Naive thymus-derived CD8-positive, alpha-beta T cell (primary cell): ENCODE measurements at regions not wholly inside any gene's neighbourhood (a gene's known extent, or its start where the extent isn't known, plus 50 kb on each side); places are given as distances from the start of the nearest gene placed in this dataset.

Source experiments
- ATAC-seq, 2 donors: fragments of 150-1000 bp; cut with Tn5 transposase in 1 of 2; sonication (Bioruptor Pico), chemical (Tn5 transposase) in 1 of 2; 1 replicate in 1 of 2; 2 replicates in 1 of 2; pipeline ENCODE4 v1.10.0; 2021; ENCODE audit warnings: mild to moderate bottlenecking in 2 of 2, moderate library complexity in 2 of 2
- POLR2A ChIA-PET: fragments of 350-600 bp; sonication (Branson Sonifier 250); formaldehyde crosslinking; loops from one replicate; lab custom pipeline; 2021; ENCODE audit warnings: antibody characterized with exemption; lab: Charles Lee
- DNase-seq, 10 donors: peaks; one replicate each; pipeline versions ENCODE4 v3.0.0 to v3.0.0-alpha.2; 2020 to 2022
- H3K27ac Mint-ChIP-seq, 10 donors: one replicate each; pipeline ENCODE4 v1.8.0; 2020 to 2022; ENCODE audit warnings: mild to moderate bottlenecking in 10 of 10, mixed read lengths in 10 of 10, moderate library complexity in 4 of 10, inconsistent platforms in 1 of 10
- H3K27me3 Mint-ChIP-seq, 5 donors: one replicate each; pipeline ENCODE4 v1.8.0; 2021 to 2022; ENCODE audit warnings: mixed read lengths in 5 of 5
- H3K36me3 Mint-ChIP-seq, 3 donors: one replicate each; pipeline ENCODE4 v1.8.0; 2020 to 2022; ENCODE audit warnings: mixed read lengths in 3 of 3, mild to moderate bottlenecking in 2 of 3, inconsistent platforms in 1 of 3
- H3K4me1 Mint-ChIP-seq, 4 donors: one replicate each; pipeline ENCODE4 v1.8.0; 2021 to 2022; ENCODE audit warnings: mixed read lengths in 4 of 4
- H3K4me3 Mint-ChIP-seq, 10 donors: one replicate each; pipeline ENCODE4 v1.8.0; 2020 to 2022; ENCODE audit warnings: mild to moderate bottlenecking in 10 of 10, mixed read lengths in 10 of 10, moderate library complexity in 6 of 10, inconsistent platforms in 1 of 10
- H3K9me3 Mint-ChIP-seq, 9 donors: one replicate each; pipeline ENCODE4 v1.8.0; 2020 to 2022; ENCODE audit warnings: mixed read lengths in 9 of 9, mild to moderate bottlenecking in 3 of 9, inconsistent platforms in 1 of 9, moderate library complexity in 1 of 9

GRCh38 chr11:115916608-115917007 lies 412.4 kb upstream of the CADM1 start:
- peaks cover 0 to 2% (median 0%) of the 10 kb centered on the region in 9 donors for H3K9me3 Mint-ChIP-seq
- no peaks in the 10 kb centered on the region for H3K4me1 Mint-ChIP-seq
- peaks cover 0 to 6% (median 0%) of the 10 kb centered on the region in 5 donors for H3K27me3 Mint-ChIP-seq
- no peak overlapping the region for H3K27ac Mint-ChIP-seq
- DNase-seq, result no peak
- no peaks in the 10 kb centered on the region for H3K36me3 Mint-ChIP-seq
- POLR2A ChIA-PET, result no interaction called here
- no peak for ATAC-seq
- no peak overlapping the region for H3K4me3 Mint-ChIP-seq

GRCh38 chr11:115912484-115912945 lies 408.3 kb upstream of the CADM1 start:
- Mint-ChIP-seq H3K27me3 (peaks cover 0 to 6% (median 0%) of the 10 kb centered on the region in 5 donors), H3K4me3 (no peak overlapping the region), H3K9me3 (peaks cover 0 to 3% (median 0%) of the 10 kb centered on the region in 9 donors), H3K27ac (no peak overlapping the region), H3K4me1 (no peaks in the 10 kb centered on the region), H3K36me3 (no peaks in the 10 kb centered on the region)
- POLR2A ChIA-PET, result no interaction called here
- ATAC-seq (no peak), DNase-seq (no peak)

GRCh38 chr11:115911613-115912346 lies 407.6 kb upstream of the CADM1 start:
- no peaks in the 10 kb centered on the region for H3K36me3 Mint-ChIP-seq
- peaks cover 0 to 3% (median 0%) of the 10 kb centered on the region in 9 donors for H3K9me3 Mint-ChIP-seq
- H3K27ac Mint-ChIP-seq, result no peak overlapping the region
- H3K4me3 Mint-ChIP-seq, result no peak overlapping the region
- no peaks in the 10 kb centered on the region for H3K4me1 Mint-ChIP-seq
- peaks cover 0 to 8% (median 0%) of the 10 kb centered on the region in 5 donors for H3K27me3 Mint-ChIP-seq
- ATAC-seq (no peak), DNase-seq (no peak)
- POLR2A ChIA-PET, result no interaction called here

GRCh38 chr11:115910379-115910778 lies 406.2 kb upstream of the CADM1 start:
- ATAC-seq, result no peak
- DNase-seq, result no peak
- no peaks in the 10 kb centered on the region for H3K36me3 Mint-ChIP-seq
- POLR2A ChIA-PET, result no interaction called here
- H3K4me1 Mint-ChIP-seq, result no peaks in the 10 kb centered on the region
- no peak overlapping the region for H3K27ac Mint-ChIP-seq
- H3K9me3 Mint-ChIP-seq, result peaks cover 0 to 3% (median 0%) of the 10 kb centered on the region in 9 donors
- H3K27me3 Mint-ChIP-seq, result peaks cover 0 to 11% (median 0%) of the 10 kb centered on the region in 5 donors
- H3K4me3 Mint-ChIP-seq, result no peak overlapping the region

- DNase-seq, result no peak
- Mint-ChIP-seq H3K9me3 (peaks cover 0 to 10% (median 3%) of the 10 kb centered on the region in 9 donors), H3K36me3 (no peaks in the 10 kb centered on the region), H3K27me3 (peaks cover 0 to 6% (median 0%) of the 10 kb centered on the region in 5 donors), H3K4me1 (no peaks in the 10 kb centered on the region), H3K4me3 (no peak overlapping the region), H3K27ac (no peak overlapping the region)
- POLR2A ChIA-PET, result no interaction called here
- no peak for ATAC-seq
Measured at GRCh38 chr11:115906171-115906570, 402.0 kb upstream of the CADM1 start.

- peaks cover 0 to 14% (median 3%) of the 10 kb centered on the region in 9 donors for H3K9me3 Mint-ChIP-seq
- DNase-seq, result no peak
Measured at GRCh38 chr11:115905341-115906000, 401.3 kb upstream of the CADM1 start.

GRCh38 chr11:115903179-115903578 lies 399.0 kb upstream of the CADM1 start:
- no peak overlapping the region for H3K4me3 Mint-ChIP-seq
- peaks cover 0 to 12% (median 2%) of the 10 kb centered on the region in 5 donors for H3K27me3 Mint-ChIP-seq
- H3K36me3 Mint-ChIP-seq, result no peaks in the 10 kb centered on the region
- no peak for DNase-seq
- H3K4me1 Mint-ChIP-seq, result no peaks in the 10 kb centered on the region
- no peak overlapping the region for H3K27ac Mint-ChIP-seq
- no peak for ATAC-seq
- POLR2A ChIA-PET, result no interaction called here
- H3K9me3 Mint-ChIP-seq, result peaks cover 0 to 16% (median 4%) of the 10 kb centered on the region in 9 donors

More at GRCh38 chr11:115905341-115906000, 401.3 kb upstream of the CADM1 start:
- Mint-ChIP-seq H3K27me3 (peaks cover 0 to 6% (median 0%) of the 10 kb centered on the region in 5 donors), H3K4me1 (no peaks in the 10 kb centered on the region), H3K27ac (no peak overlapping the region), H3K36me3 (no peaks in the 10 kb centered on the region), H3K4me3 (no peak overlapping the region)
- POLR2A ChIA-PET, result no interaction called here
- no peak for ATAC-seq

GRCh38 chr11:115901069-115901468 lies 396.9 kb upstream of the CADM1 start:
- Mint-ChIP-seq H3K36me3 (no peaks in the 10 kb centered on the region), H3K9me3 (peaks cover 0 to 21% (median 6%) of the 10 kb centered on the region in 9 donors), H3K4me3 (no peak overlapping the region), H3K27ac (peak overlapping the region in 1 of 10 donors; percentile 5), H3K27me3 (peaks cover 0 to 11% (median 2%) of the 10 kb centered on the region in 5 donors), H3K4me1 (no peaks in the 10 kb centered on the region)
- POLR2A ChIA-PET, result no interaction called here
- no peak for ATAC-seq
- DNase-seq, result no peak

GRCh38 chr11:115900111-115900510 lies 395.9 kb upstream of the CADM1 start:
- Mint-ChIP-seq H3K4me3 (no peak overlapping the region), H3K9me3 (peaks cover 0 to 21% (median 6%) of the 10 kb centered on the region in 9 donors), H3K27ac (no peak overlapping the region), H3K4me1 (no peaks in the 10 kb centered on the region), H3K36me3 (no peaks in the 10 kb centered on the region), H3K27me3 (peaks cover 0 to 11% (median 2%) of the 10 kb centered on the region in 5 donors)
- DNase-seq (no peak), ATAC-seq (no peak)
- POLR2A ChIA-PET, result no interaction called here

GRCh38 chr11:115897707-115898106 lies 393.5 kb upstream of the CADM1 start:
- Mint-ChIP-seq H3K4me1 (no peaks in the 10 kb centered on the region), H3K4me3 (no peak overlapping the region), H3K27me3 (peaks cover 0 to 11% (median 2%) of the 10 kb centered on the region in 5 donors), H3K27ac (no peak overlapping the region), H3K36me3 (no peaks in the 10 kb centered on the region), H3K9me3 (peaks cover 0 to 21% (median 6%) of the 10 kb centered on the region in 9 donors)
- ATAC-seq (no peak), DNase-seq (no peak)
- POLR2A ChIA-PET, result no interaction called here

GRCh38 chr11:115896084-115896483 lies 391.9 kb upstream of the CADM1 start:
- H3K36me3 Mint-ChIP-seq, result no peaks in the 10 kb centered on the region
- peaks cover 0 to 17% (median 0%) of the 10 kb centered on the region in 9 donors for H3K9me3 Mint-ChIP-seq
- H3K4me1 Mint-ChIP-seq, result no peaks in the 10 kb centered on the region
- peaks cover 0 to 11% (median 2%) of the 10 kb centered on the region in 5 donors for H3K27me3 Mint-ChIP-seq
- no peak overlapping the region for H3K27ac Mint-ChIP-seq
- ATAC-seq (no peak), DNase-seq (no peak)
- H3K4me3 Mint-ChIP-seq, result no peak overlapping the region
- POLR2A ChIA-PET, result no interaction called here

GRCh38 chr11:115895594-115895993 lies 391.4 kb upstream of the CADM1 start:
- Mint-ChIP-seq H3K4me1 (no peaks in the 10 kb centered on the region), H3K9me3 (peaks cover 0 to 22% (median 3%) of the 10 kb centered on the region in 9 donors), H3K36me3 (no peaks in the 10 kb centered on the region), H3K27ac (no peak overlapping the region), H3K27me3 (peaks cover 0 to 11% (median 2%) of the 10 kb centered on the region in 5 donors), H3K4me3 (no peak overlapping the region)
- ATAC-seq (no peak), DNase-seq (no peak)
- POLR2A ChIA-PET, result no interaction called here

- POLR2A ChIA-PET, result no interaction called here
- H3K4me1 Mint-ChIP-seq, result no peaks in the 10 kb centered on the region
- no peak for ATAC-seq
- H3K4me3 Mint-ChIP-seq, result no peak overlapping the region
- H3K36me3 Mint-ChIP-seq, result no peaks in the 10 kb centered on the region
- H3K27me3 Mint-ChIP-seq, result peaks cover 0 to 11% (median 2%) of the 10 kb centered on the region in 5 donors
- no peak for DNase-seq
- H3K27ac Mint-ChIP-seq, result no peak overlapping the region
- peaks cover 0 to 26% (median 2%) of the 10 kb centered on the region in 9 donors for H3K9me3 Mint-ChIP-seq
Measured at GRCh38 chr11:115894176-115894575, 390.0 kb upstream of the CADM1 start.
